PC-3 (cell line): ENCODE measurements at regions not wholly inside any gene's neighbourhood (a gene's known extent, or its start where the extent isn't known, plus 50 kb on each side); places are given as distances from the start of the nearest gene placed in this dataset.

Source experiments
- ATAC-seq: fragments of 200-7000 bp; cut with Tn5 transposase; 2 replicates; pipeline ENCODE4 v1.9.1; 2020; ENCODE audit warnings: mild to moderate bottlenecking, moderate library complexity
- BruUV-seq: library from RNA; stranded (reverse); fragments of 400-500 nt; replicated peaks from 2 replicates; lab custom pipeline; 2021; lab: Mats Ljungman, UMichigan
- CTCF ChIA-PET: fragments of 300-600 bp; sonication (Branson Sonifier 250); formaldehyde crosslinking; loops from one replicate; lab custom pipeline; 2022; ENCODE audit warnings: antibody characterized with exemption; lab: Charles Lee
- POLR2A ChIA-PET: fragments of 300-600 bp; sonication (Branson Sonifier 250); formaldehyde crosslinking; loops from one replicate; lab custom pipeline; 2022; ENCODE audit warnings: antibody characterized with exemption; ENCODE audit not compliant: unreplicated experiment; lab: Charles Lee
- DNase-seq: peaks from one replicate; pipeline ENCODE4 v3.0.0-alpha.2; 2015
- H2AFZ ChIP-seq: fragments of 300-600 bp; sonication (generic); 2 replicates; pipeline ENCODE4 v1.6.0; 2016; ENCODE audit warnings: antibody characterized with exemption, low read length
- H3F3A ChIP-seq: fragments of 300-600 bp; sonication (generic); one replicate; pipeline ENCODE4 v1.6.0; 2017; ENCODE audit warnings: antibody characterized with exemption, low read length, control low read depth, mild to moderate bottlenecking; ENCODE audit not compliant: unreplicated experiment
- H3K27ac ChIP-seq: fragments of 300-600 bp; sonication (generic); 2 replicates; pipeline ENCODE4 v1.5.1; 2016; ENCODE audit warnings: mild to moderate bottlenecking, low read length
- H3K27me3 ChIP-seq: fragments of 300-600 bp; sonication (generic); 2 replicates; pipeline ENCODE4 v1.6.1; 2016; ENCODE audit warnings: low read length, mixed read lengths
- H3K36me3 ChIP-seq: fragments of 300-600 bp; sonication (generic); 2 replicates; pipeline ENCODE4 v1.6.1; 2016; ENCODE audit warnings: low read depth, mixed run types, low read length, mixed read lengths
- H3K4me1 ChIP-seq: fragments of 300-600 bp; sonication (generic); 2 replicates; pipeline ENCODE4 v1.5.1; 2016; ENCODE audit warnings: low read length; ENCODE audit not compliant: insufficient read depth
- H3K4me2 ChIP-seq: fragments of 300-600 bp; sonication (generic); 2 replicates; pipeline ENCODE4 v1.6.0; 2016; ENCODE audit warnings: low read length
- H3K4me3 ChIP-seq: fragments of 300-600 bp; sonication (generic); 2 replicates; pipeline ENCODE4 v1.5.1; 2016; ENCODE audit warnings: mild to moderate bottlenecking, low read length, mixed read lengths
- H3K79me2 ChIP-seq: fragments of 300-600 bp; sonication (generic); 2 replicates; pipeline ENCODE4 v1.6.1; 2017; ENCODE audit warnings: low read length, mixed read lengths
- H3K9ac ChIP-seq: fragments of 300-600 bp; sonication (generic); 2 replicates; pipeline ENCODE4 v1.6.0; 2016; ENCODE audit warnings: mild to moderate bottlenecking, low read length
- H3K9me2 ChIP-seq: fragments of 300-600 bp; sonication (generic); replicated peaks from 2 replicates; pipeline ENCODE4 v1.6.1; 2016; ENCODE audit warnings: mixed run types, low read length, mixed read lengths
- H3K9me3 ChIP-seq: fragments of 300-600 bp; sonication (generic); 2 replicates; pipeline ENCODE4 v1.6.1; 2016; ENCODE audit warnings: low read length, mixed read lengths
- H4K20me1 ChIP-seq: fragments of 300-600 bp; sonication (generic); 2 replicates; pipeline ENCODE4 v1.6.1; 2016; ENCODE audit warnings: low read length, mixed read lengths
- EZH2 ChIP-seq: fragments of 300-600 bp; sonication (generic); IDR thresholded peaks from one replicate; pipeline ENCODE4 v1.6.1; 2017; ENCODE audit warnings: antibody characterized with exemption, mild to moderate bottlenecking, low read length; ENCODE audit not compliant: unreplicated experiment
- EZH2phosphoT487 ChIP-seq: fragments of 300-600 bp; sonication (generic); IDR thresholded peaks from 2 replicates; pipeline ENCODE4 v1.6.1; 2018; ENCODE audit warnings: mild to moderate bottlenecking, antibody characterized with exemption, low read length, borderline replicate concordance
- intact Hi-C: fragments of 100-400 bp; cut with micrococcal nuclease; formaldehyde crosslinking; loops from 2 replicates; pipeline ENCODE4 v1.9.0; 2023
- TF ChIP-seq, protein P1 (sequence below): fragments of 300-600 bp; sonication (generic); conservative IDR thresholded peaks from 2 replicates; pipeline ENCODE4 v1.5.1; 2017; ENCODE audit warnings: antibody characterized with exemption, low read depth, mild to moderate bottlenecking, low read length

DNA sequence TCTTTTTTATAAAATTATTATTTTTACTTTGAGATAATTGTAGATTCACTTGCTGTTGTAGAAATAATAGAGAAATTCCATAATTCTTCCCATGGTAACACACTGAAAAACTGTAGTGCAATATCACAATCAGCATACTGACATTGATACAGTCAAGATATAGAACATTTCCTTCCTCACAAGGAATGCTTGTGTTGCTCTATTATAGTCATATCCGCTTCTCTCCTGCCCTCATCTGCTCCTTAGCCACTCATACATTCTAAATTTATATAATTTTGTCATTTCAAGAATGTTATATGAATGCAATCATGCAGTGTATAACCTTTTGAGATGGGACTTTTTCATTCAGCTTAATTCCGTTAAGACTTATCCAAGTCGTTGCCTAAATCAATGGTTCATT lies 320.2 kb downstream of the BARHL2 start:
- no peak for ATAC-seq
- no TSS peak for BruUV-seq
- CTCF ChIA-PET = no interaction called here

DNA sequence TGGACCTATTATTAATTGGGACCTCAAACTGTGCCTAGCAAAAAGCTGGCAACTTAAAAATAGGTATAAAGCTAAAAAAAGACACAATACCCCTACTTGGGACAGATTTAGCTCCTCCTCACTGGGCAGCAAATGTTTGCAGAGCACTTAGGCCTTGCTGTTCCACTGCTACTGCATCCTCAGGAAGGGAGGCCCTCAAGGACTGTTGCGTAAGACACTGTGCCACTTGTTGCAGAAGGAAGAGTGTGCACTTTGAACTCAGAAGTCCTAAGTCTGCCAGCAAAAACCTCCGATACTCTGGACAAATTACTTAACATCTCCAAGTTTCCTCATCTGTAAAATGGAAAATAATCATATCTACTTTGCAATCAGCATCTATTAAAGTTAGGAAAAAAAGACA lies 322.9 kb downstream of the BARHL2 start:
- no TSS peak for BruUV-seq
- Histone ChIP-seq H3K4me3 (no peak overlapping the region), H3K9me2 (0 out of 2 replicates have a peak, but pooled peaks cover 5% of the 10 kb centered on the region), H3K4me1 (peaks cover 7% of the 10 kb centered on the region), H4K20me1 (no peaks in the 10 kb centered on the region), H3F3A (no peaks in the 10 kb centered on the region), H3K4me2 (no peak overlapping the region), H3K9me3 (no peaks in the 10 kb centered on the region), H2AFZ (no peak overlapping the region), H3K9ac (no peak overlapping the region), H3K79me2 (no peaks in the 10 kb centered on the region), H3K27me3 (no peaks in the 10 kb centered on the region), H3K36me3 (no peaks in the 10 kb centered on the region), H3K27ac (no peak overlapping the region)
- POLR2A ChIA-PET = no interaction called here
- ATAC-seq = no peak
- intact Hi-C loops = no loop called here
- TF ChIP-seq, protein P1, sequence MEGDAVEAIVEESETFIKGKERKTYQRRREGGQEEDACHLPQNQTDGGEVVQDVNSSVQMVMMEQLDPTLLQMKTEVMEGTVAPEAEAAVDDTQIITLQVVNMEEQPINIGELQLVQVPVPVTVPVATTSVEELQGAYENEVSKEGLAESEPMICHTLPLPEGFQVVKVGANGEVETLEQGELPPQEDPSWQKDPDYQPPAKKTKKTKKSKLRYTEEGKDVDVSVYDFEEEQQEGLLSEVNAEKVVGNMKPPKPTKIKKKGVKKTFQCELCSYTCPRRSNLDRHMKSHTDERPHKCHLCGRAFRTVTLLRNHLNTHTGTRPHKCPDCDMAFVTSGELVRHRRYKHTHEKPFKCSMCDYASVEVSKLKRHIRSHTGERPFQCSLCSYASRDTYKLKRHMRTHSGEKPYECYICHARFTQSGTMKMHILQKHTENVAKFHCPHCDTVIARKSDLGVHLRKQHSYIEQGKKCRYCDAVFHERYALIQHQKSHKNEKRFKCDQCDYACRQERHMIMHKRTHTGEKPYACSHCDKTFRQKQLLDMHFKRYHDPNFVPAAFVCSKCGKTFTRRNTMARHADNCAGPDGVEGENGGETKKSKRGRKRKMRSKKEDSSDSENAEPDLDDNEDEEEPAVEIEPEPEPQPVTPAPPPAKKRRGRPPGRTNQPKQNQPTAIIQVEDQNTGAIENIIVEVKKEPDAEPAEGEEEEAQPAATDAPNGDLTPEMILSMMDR = no peak
- TF ChIP-seq EZH2 (no peak), EZH2phosphoT487 (no peak)
- CTCF ChIA-PET = no interaction called here
- no peak for DNase-seq

More for the DNA sequence above, 320.2 kb downstream of the BARHL2 start:
- Histone ChIP-seq H3K4me3 (no peak overlapping the region), H3K79me2 (no peaks in the 10 kb centered on the region), H3K4me2 (no peak overlapping the region), H3K27ac (no peak overlapping the region), H3K9ac (no peak overlapping the region), H2AFZ (no peak overlapping the region), H3K4me1 (peaks cover 25% of the 10 kb centered on the region), H3F3A (no peaks in the 10 kb centered on the region), H3K9me2 (0 out of 2 replicates have a peak, but pooled peaks cover 5% of the 10 kb centered on the region), H3K9me3 (no peaks in the 10 kb centered on the region), H3K27me3 (no peaks in the 10 kb centered on the region), H3K36me3 (no peaks in the 10 kb centered on the region), H4K20me1 (no peaks in the 10 kb centered on the region)
- TF ChIP-seq EZH2 = no peak
- TF ChIP-seq, protein P1 = no peak
- TF ChIP-seq EZH2phosphoT487 = no peak
- intact Hi-C loops = no loop called here
- POLR2A ChIA-PET = no interaction called here
- DNase-seq = no peak

DNA sequence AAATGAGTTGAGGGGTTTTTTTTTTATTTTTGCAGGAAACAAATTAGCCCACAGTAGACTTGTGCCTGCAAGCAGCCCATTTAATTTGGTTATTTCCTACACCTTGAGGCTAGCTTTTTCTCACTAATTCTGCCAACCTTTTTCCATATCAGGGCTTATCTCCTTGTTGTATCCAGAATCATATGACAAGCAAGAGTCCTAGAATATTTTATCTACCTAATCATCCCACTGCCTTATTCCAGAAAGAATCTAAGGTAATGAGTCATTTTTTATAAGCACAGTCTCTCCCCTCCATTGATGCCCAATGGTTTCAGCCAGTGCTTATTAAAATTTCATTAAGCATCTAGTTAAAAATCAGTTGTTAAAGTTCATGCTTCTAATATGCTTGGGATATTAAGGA lies 324.1 kb downstream of the BARHL2 start:
- TF ChIP-seq EZH2 = no peak
- TF ChIP-seq, protein P1 = no peak
- TF ChIP-seq EZH2phosphoT487 = no peak
- Histone ChIP-seq H3K27me3 (no peaks in the 10 kb centered on the region), H3K9me2 (0 out of 2 replicates have a peak, but pooled peaks cover 5% of the 10 kb centered on the region), H3K4me3 (no peak overlapping the region), H3K36me3 (no peaks in the 10 kb centered on the region), H3K79me2 (no peaks in the 10 kb centered on the region), H3K27ac (no peak overlapping the region), H3K4me1 (peaks cover 7% of the 10 kb centered on the region), H3K4me2 (0 out of 2 replicates have a peak overlapping the region, but pooled peaks have one; percentile 4), H3F3A (no peaks in the 10 kb centered on the region), H4K20me1 (no peaks in the 10 kb centered on the region), H2AFZ (no peak overlapping the region), H3K9me3 (no peaks in the 10 kb centered on the region), H3K9ac (no peak overlapping the region)
- ChIA-PET CTCF (interaction anchor here (0.7 kb wide), 1 partner anchor 22 kb away, joined by 4 read pairs; no protein-coding TSS in a partner anchor), POLR2A (interaction anchor here (0.7 kb wide), 1 partner anchor 146 kb away, joined by 3 read pairs; no protein-coding TSS in a partner anchor)
- ATAC-seq (peak; percentile 49), DNase-seq (peak; percentile 47)
- intact Hi-C loops = no loop called here
- BruUV-seq = no TSS peak
